H1 (cell line): ENCODE measurements at regions not wholly inside any gene's neighbourhood (a gene's known extent, or its start where the extent isn't known, plus 50 kb on each side); places are given as distances from the start of the nearest gene placed in this dataset.

Source experiments
- CTCF ChIA-PET: fragments of 300-600 bp; sonication (Branson Sonifier 250); formaldehyde crosslinking; loops from one replicate; lab custom pipeline; 2021; ENCODE audit not compliant: partially characterized antibody; lab: Charles Lee
- POLR2A ChIA-PET: fragments of 300-600 bp; sonication (Branson Sonifier 250); formaldehyde crosslinking; loops from one replicate; lab custom pipeline; 2021; ENCODE audit warnings: inconsistent platforms; ENCODE audit not compliant: partially characterized antibody; lab: Charles Lee
- DNase-seq, 2 experiments: peaks; one replicate each; pipeline versions ENCODE4 v3.0.0 to v3.0.0-alpha.2; 2010 to 2022; ENCODE audit warnings: low spot score in 2 of 2, low read depth in 1 of 2, mixed read lengths in 1 of 2
- FAIRE-seq: peaks from 2 replicates; lab custom pipeline; 2011; peaks lifted over from hg19 to GRCh38; lab: Jason Lieb, UNC
- H2AFZ ChIP-seq: 2 replicates; pipeline ENCODE4 v1.8.1; 2012; ENCODE audit warnings: low read length, inconsistent platforms
- H2AK5ac ChIP-seq: 2 replicates; pipeline ENCODE4 v1.6.1; 2013; ENCODE audit warnings: low read depth, low read length
- H2BK120ac ChIP-seq: replicated peaks from 2 replicates; pipeline ENCODE3; 2013; ENCODE audit warnings: low read depth, low read length, inconsistent platforms
- H2BK12ac ChIP-seq: 2 replicates; pipeline ENCODE4 v1.6.1; 2013; ENCODE audit warnings: low read depth, low read length
- H2BK15ac ChIP-seq: 2 replicates; pipeline ENCODE4 v1.6.1; 2013; ENCODE audit warnings: low read length
- H2BK20ac ChIP-seq: 2 replicates; pipeline ENCODE4 v1.6.1; 2013; ENCODE audit warnings: low read length
- H2BK5ac ChIP-seq: 2 replicates; pipeline ENCODE4 v1.6.1; 2013; ENCODE audit warnings: low read depth, low read length
- H3K14ac ChIP-seq: 2 replicates; pipeline ENCODE4 v1.6.1; 2013; ENCODE audit warnings: inconsistent platforms; ENCODE audit not compliant: insufficient read length
- H3K18ac ChIP-seq: 2 replicates; pipeline ENCODE4 v1.6.1; 2013; ENCODE audit warnings: low read length; ENCODE audit errors: extremely low read depth
- H3K23ac ChIP-seq: 2 replicates; pipeline ENCODE4 v1.6.1; 2013; ENCODE audit warnings: inconsistent platforms; ENCODE audit not compliant: insufficient read length
- H3K23me2 ChIP-seq: 2 replicates; pipeline ENCODE4 v1.6.1; 2013; ENCODE audit warnings: low read depth, low read length
- H3K27ac ChIP-seq: 2 replicates; pipeline ENCODE4 v1.6.1; 2011; ENCODE audit warnings: low read depth, low read length, inconsistent platforms
- H3K27me3 ChIP-seq, 4 experiments: replicated peaks in 1 of 4; 1 replicate in 1 of 4; 2 replicates in 3 of 4; pipeline versions ENCODE4 v1.6.1 to v1.8.1; 2011 to 2013; ENCODE audit warnings: low read length in 3 of 4, mild to moderate bottlenecking in 3 of 4, inconsistent platforms in 2 of 4, mixed read lengths in 2 of 4, moderate library complexity in 1 of 4; ENCODE audit not compliant: control insufficient read depth in 3 of 4, insufficient read depth in 3 of 4; ENCODE audit errors: extremely low read depth in 1 of 4
- H3K36me3 ChIP-seq, 4 experiments: 2 replicates each; pipeline versions ENCODE4 v1.6.1 to v1.8.1; 2011 to 2013; ENCODE audit warnings: mild to moderate bottlenecking in 4 of 4, low read length in 3 of 4, moderate library complexity in 2 of 4, control low read depth in 1 of 4, inconsistent platforms in 1 of 4; ENCODE audit not compliant: insufficient read depth in 4 of 4, control insufficient read depth in 2 of 4
- H3K4ac ChIP-seq: replicated peaks from 2 replicates; pipeline ENCODE3; 2013; ENCODE audit warnings: low read length, low read depth, mixed read lengths, inconsistent platforms; ENCODE audit not compliant: insufficient read length
- H3K4me1 ChIP-seq, 4 experiments: replicated peaks in 1 of 4; 1 replicate in 1 of 4; 2 replicates in 3 of 4; pipeline versions ENCODE4 v1.6.1 to v1.8.1; 2011 to 2013; ENCODE audit warnings: low read length in 3 of 4, inconsistent platforms in 2 of 4, mixed read lengths in 1 of 4; ENCODE audit not compliant: insufficient read depth in 4 of 4, control insufficient read depth in 3 of 4
- H3K4me2 ChIP-seq, 2 experiments: 2 replicates each; pipeline versions ENCODE4 v1.6.1 to v1.8.1; 2011 to 2013; ENCODE audit warnings: low read depth in 2 of 2, low read length in 2 of 2, control low read depth in 1 of 2, inconsistent platforms in 1 of 2, mild to moderate bottlenecking in 1 of 2; ENCODE audit not compliant: insufficient read depth in 1 of 2
- H3K4me3 ChIP-seq, 4 experiments: fragments of 200-600, 300-600 bp in 1 of 4; sonication (generic), shearing (Covaris generic), sonication (Bioruptor Twin) in 1 of 4; 2 replicates each; pipeline versions ENCODE4 v1.5.1 to v1.8.1; 2011 to 2016; ENCODE audit warnings: low read length in 4 of 4, low read depth in 3 of 4, control low read depth in 2 of 4, inconsistent platforms in 2 of 4, mild to moderate bottlenecking in 2 of 4, mixed read lengths in 1 of 4, moderate library complexity in 1 of 4; ENCODE audit not compliant: insufficient read depth in 2 of 4; ENCODE audit errors: extremely low read depth in 1 of 4
- H3K56ac ChIP-seq: replicated peaks from 2 replicates; pipeline ENCODE3; 2013; ENCODE audit warnings: low read depth, mild to moderate bottlenecking, mixed read lengths, low read length, inconsistent platforms; ENCODE audit not compliant: insufficient read length
- H3K79me1 ChIP-seq: 2 replicates; pipeline ENCODE4 v1.6.1; 2013; ENCODE audit warnings: low read depth, low read length, control low read depth
- H3K79me2 ChIP-seq, 2 experiments: 2 replicates each; pipeline versions ENCODE4 v1.6.1 to v1.8.1; 2012 to 2013; ENCODE audit warnings: low read length in 2 of 2, mild to moderate bottlenecking in 2 of 2, inconsistent platforms in 1 of 2; ENCODE audit not compliant: insufficient read depth in 2 of 2, control insufficient read depth in 1 of 2
- H3K9ac ChIP-seq, 4 experiments: replicated peaks in 1 of 4; 1 replicate in 1 of 4; 2 replicates in 3 of 4; pipeline versions ENCODE4 v1.6.1 to v1.8.1; 2011 to 2013; ENCODE audit warnings: low read depth in 3 of 4, low read length in 3 of 4, control low read depth in 2 of 4, mild to moderate bottlenecking in 2 of 4, moderate library complexity in 2 of 4, inconsistent platforms in 1 of 4; ENCODE audit errors: extremely low read depth in 1 of 4
- H3K9me3 ChIP-seq, 2 experiments: 2 replicates each; pipeline versions ENCODE4 v1.6.1 to v1.8.1; 2012 to 2013; ENCODE audit warnings: mild to moderate bottlenecking in 2 of 2, moderate library complexity in 2 of 2, control low read depth in 1 of 2, inconsistent platforms in 1 of 2, low read depth in 1 of 2, low read length in 1 of 2, mixed read lengths in 1 of 2; ENCODE audit not compliant: insufficient read depth in 2 of 2
- H4K20me1 ChIP-seq, 2 experiments: replicated peaks in 1 of 2; 2 replicates each; pipeline versions ENCODE3 to v1.8.1; 2011 to 2013; ENCODE audit warnings: inconsistent platforms in 2 of 2, low read length in 2 of 2, mild to moderate bottlenecking in 1 of 2; ENCODE audit not compliant: insufficient read depth in 2 of 2, control insufficient read depth in 1 of 2
- H4K5ac ChIP-seq: 2 replicates; pipeline ENCODE4 v1.6.1; 2013; ENCODE audit warnings: low read length, low read depth, mixed read lengths, inconsistent platforms; ENCODE audit not compliant: insufficient read length
- H4K8ac ChIP-seq: 2 replicates; pipeline ENCODE4 v1.8.0; 2013; ENCODE audit warnings: mild to moderate bottlenecking, moderate library complexity, low read length, inconsistent platforms; ENCODE audit not compliant: insufficient read depth; ENCODE audit errors: extremely low read depth
- H4K91ac ChIP-seq: replicated peaks from 2 replicates; pipeline ENCODE3; 2013; ENCODE audit warnings: low read length, mixed read lengths, inconsistent platforms; ENCODE audit not compliant: insufficient read length
- CBX5 ChIP-seq: fragments of 300-800, 300-1000 bp; sonication (generic); IDR thresholded peaks from 2 replicates; pipeline ENCODE4 v1.7.1; 2016; ENCODE audit warnings: antibody characterized with exemption, low read length, low read depth
- CHD1 ChIP-seq: IDR thresholded peaks from 2 replicates; pipeline ENCODE4 v1.6.1; 2012; ENCODE audit warnings: low read depth, low read length, improper control_type of control experiment
- CHD2 ChIP-seq: IDR thresholded peaks from 2 replicates; pipeline ENCODE4 v1.6.1; 2012; ENCODE audit warnings: low read length, improper control_type of control experiment
- CTBP2 ChIP-seq: IDR thresholded peaks from 2 replicates; pipeline ENCODE4 v1.7.0; 2011; ENCODE audit warnings: borderline replicate concordance, mild to moderate bottlenecking, moderate library complexity, mixed read lengths, low read length; ENCODE audit not compliant: insufficient read depth, insufficient read length
- EZH2 ChIP-seq: fragments of 200-600 bp; sonication (generic); IDR thresholded peaks from 2 replicates; pipeline ENCODE4 v1.7.1; 2012; ENCODE audit warnings: low read depth, mild to moderate bottlenecking, moderate library complexity, low read length, inconsistent platforms; ENCODE audit not compliant: severe bottlenecking
- JUND ChIP-seq: IDR thresholded peaks from 2 replicates; pipeline ENCODE4 v1.6.1; 2011; ENCODE audit warnings: mild to moderate bottlenecking, improper control_type of control experiment, low read length
- KDM4A ChIP-seq: IDR thresholded peaks from one replicate; pipeline ENCODE4 v1.7.1; 2012; ENCODE audit warnings: low read depth, mild to moderate bottlenecking, moderate library complexity, low read length, inconsistent platforms; ENCODE audit not compliant: severe bottlenecking
- RFX5 ChIP-seq: IDR thresholded peaks from 2 replicates; pipeline ENCODE4 v1.6.1; 2011; ENCODE audit warnings: low read depth, low read length, improper control_type of control experiment, borderline replicate concordance
- RXRA ChIP-seq: IDR thresholded peaks from 2 replicates; pipeline ENCODE4 v1.6.1; 2011; ENCODE audit warnings: low read depth, mild to moderate bottlenecking, low read length, moderate library complexity; ENCODE audit not compliant: insufficient read depth
- SAP30 ChIP-seq: fragments of 300-600 bp; sonication (generic); IDR thresholded peaks from 2 replicates; pipeline ENCODE4 v1.7.1; 2012; ENCODE audit warnings: low read length, moderate library complexity, mild to moderate bottlenecking, inconsistent platforms; ENCODE audit not compliant: insufficient read depth, insufficient replicate concordance
- SIX5 ChIP-seq: IDR thresholded peaks from 2 replicates; pipeline ENCODE4 v1.6.1; 2011; ENCODE audit warnings: mild to moderate bottlenecking, low read depth, low read length
- SRF ChIP-seq: IDR thresholded peaks from 2 replicates; pipeline ENCODE4 v1.6.1; 2011; ENCODE audit warnings: mild to moderate bottlenecking, low read depth, low read length, moderate library complexity
- WGBS, 2 experiments: shearing (Covaris generic) in 1 of 2; methylation state at CpG; one replicate each; pipeline versions ENCODE4 v1.1.6 to v1.1.7; 2013 to 2015; ENCODE audit warnings: low lambda C conversion rate in 2 of 2, mixed read lengths in 2 of 2, inconsistent platforms in 1 of 2, low coverage in 1 of 2, missing lambda C conversion rate in 1 of 2; ENCODE audit not compliant: insufficient replicate concordance in 2 of 2, insufficient coverage in 1 of 2, insufficient read length in 1 of 2; ENCODE audit errors: extremely low coverage in 1 of 2, missing lambda C conversion rate in 1 of 2; 5-methylcytosine and 5-hydroxymethylcytosine counted together
- TF ChIP-seq, protein P1 (sequence below): IDR thresholded peaks from 2 replicates; pipeline ENCODE4 v1.6.1; 2012; ENCODE audit warnings: inconsistent platforms
- TF ChIP-seq, protein P2 (sequence below): IDR thresholded peaks from 2 replicates; pipeline ENCODE4 v1.6.1; 2012; ENCODE audit warnings: inconsistent platforms

GRCh38 chr1:88350648-88351047, 333.4 kb upstream of the PKN2 start:
- H2BK20ac ChIP-seq: no peak overlapping the region
- no peak overlapping the region for H2BK5ac ChIP-seq
- H3K56ac ChIP-seq: no peak overlapping the region
- H3K27ac ChIP-seq: no peak overlapping the region
- no peak overlapping the region for H2BK12ac ChIP-seq
- H3K36me3 ChIP-seq: no peaks in the 10 kb centered on the region
- no peak overlapping the region for H3K4me3 ChIP-seq
- H4K5ac ChIP-seq: no peak overlapping the region
- H3K4me2 ChIP-seq: no peak overlapping the region
- no peak overlapping the region for H4K8ac ChIP-seq
- no peaks in the 10 kb centered on the region for H3K9me3 ChIP-seq
- POLR2A ChIA-PET: no interaction called here
- no peaks in the 10 kb centered on the region for H3K23me2 ChIP-seq
- H3K9ac ChIP-seq: no peak overlapping the region
- H2AK5ac ChIP-seq: no peak overlapping the region
- DNase-seq (no peak), FAIRE-seq (no peak)
- no peak overlapping the region for H3K23ac ChIP-seq
- H3K4me1 ChIP-seq: no peaks in the 10 kb centered on the region
- CTCF ChIA-PET: interaction anchor here (1.0 kb wide), 1 partner anchor 19 kb away, joined by 3 read pairs; no protein-coding TSS in a partner anchor
- no peak overlapping the region for H3K18ac ChIP-seq
- no peaks in the 10 kb centered on the region for H3K79me1 ChIP-seq
- H3K4ac ChIP-seq: no peak overlapping the region
- H2AFZ ChIP-seq: no peak overlapping the region
- no peaks in the 10 kb centered on the region for H3K27me3 ChIP-seq
- no peak overlapping the region for H3K14ac ChIP-seq
- H4K91ac ChIP-seq: no peak overlapping the region
- no peak overlapping the region for H2BK15ac ChIP-seq
- H3K79me2 ChIP-seq: no peaks in the 10 kb centered on the region
- no peak overlapping the region for H2BK120ac ChIP-seq
- no peaks in the 10 kb centered on the region for H4K20me1 ChIP-seq
- WGBS, 2 experiments: 92% methylated on average over 2 of the region's 2 CpGs; no CpG with 5 or more reads in 1 of the 2 experiments
- no peak for TF ChIP-seq EZH2
- no peak for TF ChIP-seq CHD1
- TF ChIP-seq SIX5: no peak
- TF ChIP-seq, protein P1, sequence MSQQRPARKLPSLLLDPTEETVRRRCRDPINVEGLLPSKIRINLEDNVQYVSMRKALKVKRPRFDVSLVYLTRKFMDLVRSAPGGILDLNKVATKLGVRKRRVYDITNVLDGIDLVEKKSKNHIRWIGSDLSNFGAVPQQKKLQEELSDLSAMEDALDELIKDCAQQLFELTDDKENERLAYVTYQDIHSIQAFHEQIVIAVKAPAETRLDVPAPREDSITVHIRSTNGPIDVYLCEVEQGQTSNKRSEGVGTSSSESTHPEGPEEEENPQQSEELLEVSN: no peak
- TF ChIP-seq CBX5: no peak
- TF ChIP-seq SAP30: no peak
- TF ChIP-seq RXRA: no peak
- TF ChIP-seq, protein P2, sequence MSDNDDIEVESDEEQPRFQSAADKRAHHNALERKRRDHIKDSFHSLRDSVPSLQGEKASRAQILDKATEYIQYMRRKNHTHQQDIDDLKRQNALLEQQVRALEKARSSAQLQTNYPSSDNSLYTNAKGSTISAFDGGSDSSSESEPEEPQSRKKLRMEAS: no peak
- TF ChIP-seq RFX5: no peak
- no peak for TF ChIP-seq CTBP2
- TF ChIP-seq KDM4A: no peak
- TF ChIP-seq JUND: no peak
- TF ChIP-seq CHD2: no peak
- no peak for TF ChIP-seq SRF
